Esophagus muscularis mucosa (tissue), 4 donors: ENCODE measurements at regions not wholly inside any gene's neighbourhood (a gene's known extent, or its start where the extent isn't known, plus 50 kb on each side); places are given as distances from the start of the nearest gene placed in this dataset.

Experiments used
- EP300 ChIP-seq: sonication (generic); formaldehyde crosslinking; IDR thresholded peaks from one replicate; pipeline ENCODE4 v1.6.1; 2017; ENCODE audit warnings: antibody characterized with exemption
- POLR2A ChIP-seq: fragments of 450-650 bp; IDR thresholded peaks from one replicate; pipeline ENCODE4 v1.6.1; 2017; ENCODE audit warnings: antibody characterized with exemption, moderate library complexity, mild to moderate bottlenecking, low read depth
- POLR2AphosphoS5 ChIP-seq, 2 donors: sonication (generic); formaldehyde crosslinking; IDR thresholded peaks; one replicate each; pipeline ENCODE4 v1.6.1; 2017; ENCODE audit warnings: antibody characterized with exemption in 2 of 2
- TF ChIP-seq, protein P1 (sequence below), 3 experiments: fragments of 200-600 bp in 2 of 3; fragments of 450-650 bp in 1 of 3; sonication (generic) in 2 of 3; IDR thresholded peaks; one replicate each; pipeline ENCODE4 v1.5.1; 2017 to 2019; ENCODE audit warnings: antibody characterized with exemption in 3 of 3, mild to moderate bottlenecking in 2 of 3, moderate library complexity in 1 of 3

DNA sequence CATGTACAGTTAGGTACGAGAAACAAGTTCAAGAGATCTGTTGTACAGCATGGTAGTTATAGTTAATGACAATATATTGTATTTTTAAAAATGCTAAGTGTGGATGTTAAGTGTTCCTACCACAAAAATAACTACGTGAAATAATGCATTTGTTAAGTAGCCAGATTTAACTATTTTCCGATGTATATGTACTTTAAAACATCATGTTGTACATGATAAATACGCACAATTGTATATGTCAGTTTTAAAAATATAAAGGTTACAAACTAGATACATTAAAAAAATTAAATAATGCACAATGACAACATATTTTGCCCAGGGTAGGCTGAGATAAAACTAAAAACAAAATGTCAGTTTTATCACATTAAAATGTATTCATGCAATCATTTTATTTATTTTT lies 285.1 kb upstream of the DCN start:
- TF ChIP-seq, protein P1, sequence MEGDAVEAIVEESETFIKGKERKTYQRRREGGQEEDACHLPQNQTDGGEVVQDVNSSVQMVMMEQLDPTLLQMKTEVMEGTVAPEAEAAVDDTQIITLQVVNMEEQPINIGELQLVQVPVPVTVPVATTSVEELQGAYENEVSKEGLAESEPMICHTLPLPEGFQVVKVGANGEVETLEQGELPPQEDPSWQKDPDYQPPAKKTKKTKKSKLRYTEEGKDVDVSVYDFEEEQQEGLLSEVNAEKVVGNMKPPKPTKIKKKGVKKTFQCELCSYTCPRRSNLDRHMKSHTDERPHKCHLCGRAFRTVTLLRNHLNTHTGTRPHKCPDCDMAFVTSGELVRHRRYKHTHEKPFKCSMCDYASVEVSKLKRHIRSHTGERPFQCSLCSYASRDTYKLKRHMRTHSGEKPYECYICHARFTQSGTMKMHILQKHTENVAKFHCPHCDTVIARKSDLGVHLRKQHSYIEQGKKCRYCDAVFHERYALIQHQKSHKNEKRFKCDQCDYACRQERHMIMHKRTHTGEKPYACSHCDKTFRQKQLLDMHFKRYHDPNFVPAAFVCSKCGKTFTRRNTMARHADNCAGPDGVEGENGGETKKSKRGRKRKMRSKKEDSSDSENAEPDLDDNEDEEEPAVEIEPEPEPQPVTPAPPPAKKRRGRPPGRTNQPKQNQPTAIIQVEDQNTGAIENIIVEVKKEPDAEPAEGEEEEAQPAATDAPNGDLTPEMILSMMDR (IDR thresholded peaks at IDR 0.05) = no peak
- TF ChIP-seq POLR2AphosphoS5 (IDR thresholded peaks at IDR 0.05) = no peak
- TF ChIP-seq EP300 = no peak
- no peak for TF ChIP-seq POLR2A
